H1 (cell line): ENCODE measurements at regions not wholly inside any gene's neighbourhood (a gene's known extent, or its start where the extent isn't known, plus 50 kb on each side); places are given as distances from the start of the nearest gene placed in this dataset.

Experiments used
- CBX5 ChIP-seq: fragments of 300-800, 300-1000 bp; sonication (generic); IDR thresholded peaks from 2 replicates; pipeline ENCODE4 v1.7.1; 2016; ENCODE audit warnings: antibody characterized with exemption, low read length, low read depth
- CHD1 ChIP-seq: IDR thresholded peaks from 2 replicates; pipeline ENCODE4 v1.6.1; 2012; ENCODE audit warnings: low read depth, low read length, improper control_type of control experiment
- TF ChIP-seq, protein P1 (sequence below), 3 experiments: IDR thresholded peaks; 1 replicate in 2 of 3; 2 replicates in 1 of 3; pipeline versions ENCODE4 v1.5.1 to v1.6.1; 2011; ENCODE audit warnings: low read length in 3 of 3, mild to moderate bottlenecking in 3 of 3, inconsistent platforms in 2 of 3, low read depth in 1 of 3, moderate library complexity in 1 of 3; ENCODE audit not compliant: insufficient read depth in 1 of 3; ENCODE audit errors: control extremely low read depth in 1 of 3

DNA sequence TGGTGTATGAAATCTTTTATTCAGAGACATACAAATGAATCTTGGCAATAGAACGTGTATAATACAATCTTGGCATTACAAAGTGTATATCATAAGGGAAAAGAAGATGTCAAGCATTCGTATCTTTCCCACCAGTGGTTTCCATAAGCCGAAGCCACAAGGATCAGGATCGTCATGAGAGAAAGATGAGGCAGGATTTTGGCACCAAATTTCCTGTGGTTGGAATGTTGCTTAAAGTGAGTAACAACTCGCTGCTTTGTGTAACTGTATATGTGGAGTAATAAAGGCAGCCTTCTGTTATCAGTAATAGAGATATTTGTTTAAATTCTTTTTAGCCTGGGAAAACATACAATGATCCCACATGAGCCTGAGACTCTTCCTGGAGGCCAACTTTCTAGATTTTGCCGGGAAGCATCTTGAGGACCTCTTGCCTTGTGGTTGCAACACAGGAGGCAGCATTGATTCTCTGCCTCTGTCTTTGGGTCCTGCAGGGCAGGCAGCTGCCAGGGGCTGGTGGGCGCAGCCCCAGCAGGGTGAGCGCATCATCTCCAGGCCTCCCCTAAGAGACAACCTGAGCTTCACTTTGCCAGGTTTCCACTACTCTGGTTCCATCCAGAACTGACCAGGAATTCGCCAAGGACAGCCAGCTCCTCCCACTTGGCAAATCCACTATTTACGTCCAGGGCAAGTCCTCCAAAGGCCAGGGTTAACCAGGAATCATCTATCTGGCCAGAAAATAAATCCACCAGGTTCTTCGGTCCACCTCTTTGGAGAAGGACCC, 230.9 kb upstream of the SULF2 start (continued):
- TF ChIP-seq, protein P1, sequence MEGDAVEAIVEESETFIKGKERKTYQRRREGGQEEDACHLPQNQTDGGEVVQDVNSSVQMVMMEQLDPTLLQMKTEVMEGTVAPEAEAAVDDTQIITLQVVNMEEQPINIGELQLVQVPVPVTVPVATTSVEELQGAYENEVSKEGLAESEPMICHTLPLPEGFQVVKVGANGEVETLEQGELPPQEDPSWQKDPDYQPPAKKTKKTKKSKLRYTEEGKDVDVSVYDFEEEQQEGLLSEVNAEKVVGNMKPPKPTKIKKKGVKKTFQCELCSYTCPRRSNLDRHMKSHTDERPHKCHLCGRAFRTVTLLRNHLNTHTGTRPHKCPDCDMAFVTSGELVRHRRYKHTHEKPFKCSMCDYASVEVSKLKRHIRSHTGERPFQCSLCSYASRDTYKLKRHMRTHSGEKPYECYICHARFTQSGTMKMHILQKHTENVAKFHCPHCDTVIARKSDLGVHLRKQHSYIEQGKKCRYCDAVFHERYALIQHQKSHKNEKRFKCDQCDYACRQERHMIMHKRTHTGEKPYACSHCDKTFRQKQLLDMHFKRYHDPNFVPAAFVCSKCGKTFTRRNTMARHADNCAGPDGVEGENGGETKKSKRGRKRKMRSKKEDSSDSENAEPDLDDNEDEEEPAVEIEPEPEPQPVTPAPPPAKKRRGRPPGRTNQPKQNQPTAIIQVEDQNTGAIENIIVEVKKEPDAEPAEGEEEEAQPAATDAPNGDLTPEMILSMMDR (IDR thresholded peaks at IDR 0.05; ENCODE audit: control extremely low read depth in 1 of 3, insufficient read depth in 1 of 3, low read depth in 1 of 3, low read length in 3 of 3): no peak
- TF ChIP-seq CHD1: no peak
- no peak for TF ChIP-seq CBX5
